CD14-positive monocyte (primary cell): ENCODE measurements at regions not wholly inside any gene's neighbourhood (a gene's known extent, or its start where the extent isn't known, plus 50 kb on each side); places are given as distances from the start of the nearest gene placed in this dataset.
A peak's percentile ranks its signal among the peaks of the same experiment; 100 is the strongest.

Source experiments
- DNase-seq, 3 donors: peaks; one replicate each; pipeline ENCODE4 v3.0.0-alpha.2; 2011 to 2022
- H2AFZ ChIP-seq: 2 replicates; pipeline ENCODE4 v1.6.0; 2012; ENCODE audit warnings: mild to moderate bottlenecking, low read depth, low read length, inconsistent platforms; ENCODE audit not compliant: insufficient read depth, poor library complexity, severe bottlenecking
- H3K27ac ChIP-seq, 2 donors: 1 replicate in 1 of 2; 2 replicates in 1 of 2; pipeline ENCODE4 v1.5.1; 2012 to 2013; ENCODE audit warnings: low read length in 2 of 2, control low read depth in 1 of 2, inconsistent platforms in 1 of 2, low read depth in 1 of 2, mild to moderate bottlenecking in 1 of 2
- H3K27me3 ChIP-seq, 2 donors: one replicate each; pipeline versions ENCODE4 v1.6.0 to v1.6.1; 2011 to 2013; ENCODE audit warnings: low read length in 2 of 2; ENCODE audit not compliant: control insufficient read depth in 2 of 2, insufficient read depth in 2 of 2
- H3K36me3 ChIP-seq, 2 donors: replicated peaks in 1 of 2; 1 replicate in 1 of 2; 2 replicates in 1 of 2; pipeline versions ENCODE4 v1.5.1 to v1.6.1; 2012 to 2013; ENCODE audit warnings: low read length in 2 of 2, control low read depth in 1 of 2, inconsistent platforms in 1 of 2, mild to moderate bottlenecking in 1 of 2; ENCODE audit not compliant: insufficient read depth in 2 of 2, control insufficient read depth in 1 of 2
- H3K4me1 ChIP-seq, 2 donors: 1 replicate in 1 of 2; 2 replicates in 1 of 2; pipeline versions ENCODE4 v1.5.1 to v1.6.1; 2012 to 2013; ENCODE audit warnings: low read length in 2 of 2, control low read depth in 1 of 2, inconsistent platforms in 1 of 2, mild to moderate bottlenecking in 1 of 2, moderate library complexity in 1 of 2; ENCODE audit not compliant: insufficient read depth in 2 of 2, control insufficient read depth in 1 of 2
- H3K4me2 ChIP-seq: replicated peaks from 2 replicates; pipeline ENCODE3; 2012; ENCODE audit warnings: low read length, moderate library complexity, mild to moderate bottlenecking; ENCODE audit not compliant: poor library complexity, severe bottlenecking; ENCODE audit errors: extremely low read depth
- H3K4me3 ChIP-seq, 3 experiments: fragments of 200-600 bp in 1 of 3; sonication (generic) in 1 of 3; replicated peaks in 1 of 3; 1 replicate in 2 of 3; 2 replicates in 1 of 3; pipeline ENCODE4 v1.5.1; 2011 to 2013; ENCODE audit warnings: low read length in 3 of 3, mild to moderate bottlenecking in 3 of 3, control low read depth in 2 of 3, low read depth in 2 of 3, inconsistent platforms in 1 of 3, moderate library complexity in 1 of 3
- H3K79me2 ChIP-seq: 2 replicates; pipeline ENCODE4 v1.6.0; 2012; ENCODE audit warnings: mild to moderate bottlenecking, control low read depth, inconsistent platforms, low read length, moderate library complexity; ENCODE audit not compliant: insufficient read depth
- H3K9ac ChIP-seq: 2 replicates; pipeline ENCODE4 v1.6.0; 2017; ENCODE audit warnings: low read length, mild to moderate bottlenecking; ENCODE audit not compliant: insufficient read depth, poor library complexity, severe bottlenecking
- H3K9me3 ChIP-seq, 2 donors: replicated peaks in 1 of 2; 1 replicate in 1 of 2; 2 replicates in 1 of 2; pipeline versions ENCODE4 v1.5.1 to v1.6.1; 2012 to 2013; ENCODE audit warnings: low read length in 2 of 2, control low read depth in 1 of 2; ENCODE audit not compliant: control insufficient read depth in 1 of 2, insufficient read depth in 1 of 2
- H4K20me1 ChIP-seq: 2 replicates; pipeline ENCODE4 v1.6.0; 2012; ENCODE audit warnings: mild to moderate bottlenecking, low read length, control low read depth, moderate library complexity; ENCODE audit not compliant: insufficient read depth
- H3K27ac Mint-ChIP-seq, 7 donors: one replicate each; pipeline ENCODE4 v1.8.0; 2020; ENCODE audit warnings: mild to moderate bottlenecking in 7 of 7, mixed read lengths in 7 of 7, moderate library complexity in 6 of 7, inconsistent platforms in 2 of 7
- H3K27me3 Mint-ChIP-seq, 3 donors: one replicate each; pipeline ENCODE4 v1.8.0; 2021 to 2022; ENCODE audit warnings: low read depth in 3 of 3, mild to moderate bottlenecking in 3 of 3, mixed read lengths in 3 of 3, moderate library complexity in 3 of 3, inconsistent platforms in 1 of 3
- H3K36me3 Mint-ChIP-seq, 2 donors: one replicate each; pipeline ENCODE4 v1.8.0; 2020; ENCODE audit warnings: mixed read lengths in 2 of 2, inconsistent platforms in 1 of 2, mild to moderate bottlenecking in 1 of 2
- H3K4me1 Mint-ChIP-seq: one replicate; pipeline ENCODE4 v1.8.0; 2020; ENCODE audit warnings: mild to moderate bottlenecking, mixed read lengths
- H3K4me3 Mint-ChIP-seq, 2 donors: one replicate each; pipeline ENCODE4 v1.8.0; 2020; ENCODE audit warnings: mild to moderate bottlenecking in 2 of 2, mixed read lengths in 2 of 2, moderate library complexity in 1 of 2
- H3K9me3 Mint-ChIP-seq, 7 donors: one replicate each; pipeline ENCODE4 v1.8.0; 2020 to 2022; ENCODE audit warnings: mixed read lengths in 7 of 7, mild to moderate bottlenecking in 6 of 7, moderate library complexity in 6 of 7, inconsistent platforms in 2 of 7
- WGBS: methylation state at CpG from one replicate; pipeline ENCODE4 v1.1.5; 2013; ENCODE audit warnings: missing lambda C conversion rate; ENCODE audit not compliant: insufficient coverage; 5-methylcytosine and 5-hydroxymethylcytosine counted together
- intact Hi-C, 2 donors: fragments of 100-400 bp; cut with micrococcal nuclease; formaldehyde crosslinking; loops; one replicate each; pipeline versions ENCODE4 v1.15.0 to v1.15.1; 2023
- TF ChIP-seq, protein P1 (sequence below): fragments of 200-600 bp; IDR thresholded peaks from one replicate; pipeline ENCODE4 v1.8.0; 2022; ENCODE audit warnings: antibody characterized with exemption, mild to moderate bottlenecking

DNA sequence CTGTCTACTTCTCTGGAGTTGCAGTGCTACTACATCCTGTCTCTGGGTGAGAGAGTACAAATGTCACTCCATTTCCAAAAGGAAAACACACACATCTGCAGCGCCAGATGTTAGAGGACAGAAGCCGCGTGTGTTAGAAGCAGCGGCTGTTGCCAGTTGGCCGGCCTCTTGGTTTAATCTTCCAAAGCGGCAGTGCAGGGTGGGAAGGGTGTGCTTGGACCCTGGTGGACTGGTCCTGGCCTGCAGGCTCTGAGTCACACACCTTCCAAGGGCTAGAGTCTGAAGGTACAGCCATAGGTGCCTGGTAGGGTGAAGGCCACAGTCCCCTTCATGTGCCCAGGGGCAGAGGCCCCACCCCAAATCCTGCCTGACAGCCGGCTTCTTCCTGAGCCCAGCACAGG lies 99.8 kb downstream of the CTTN start:
- WGBS, result 91% methylated on average over 6 of the region's 7 CpGs
- intact Hi-C loops, result no loop called here

DNA sequence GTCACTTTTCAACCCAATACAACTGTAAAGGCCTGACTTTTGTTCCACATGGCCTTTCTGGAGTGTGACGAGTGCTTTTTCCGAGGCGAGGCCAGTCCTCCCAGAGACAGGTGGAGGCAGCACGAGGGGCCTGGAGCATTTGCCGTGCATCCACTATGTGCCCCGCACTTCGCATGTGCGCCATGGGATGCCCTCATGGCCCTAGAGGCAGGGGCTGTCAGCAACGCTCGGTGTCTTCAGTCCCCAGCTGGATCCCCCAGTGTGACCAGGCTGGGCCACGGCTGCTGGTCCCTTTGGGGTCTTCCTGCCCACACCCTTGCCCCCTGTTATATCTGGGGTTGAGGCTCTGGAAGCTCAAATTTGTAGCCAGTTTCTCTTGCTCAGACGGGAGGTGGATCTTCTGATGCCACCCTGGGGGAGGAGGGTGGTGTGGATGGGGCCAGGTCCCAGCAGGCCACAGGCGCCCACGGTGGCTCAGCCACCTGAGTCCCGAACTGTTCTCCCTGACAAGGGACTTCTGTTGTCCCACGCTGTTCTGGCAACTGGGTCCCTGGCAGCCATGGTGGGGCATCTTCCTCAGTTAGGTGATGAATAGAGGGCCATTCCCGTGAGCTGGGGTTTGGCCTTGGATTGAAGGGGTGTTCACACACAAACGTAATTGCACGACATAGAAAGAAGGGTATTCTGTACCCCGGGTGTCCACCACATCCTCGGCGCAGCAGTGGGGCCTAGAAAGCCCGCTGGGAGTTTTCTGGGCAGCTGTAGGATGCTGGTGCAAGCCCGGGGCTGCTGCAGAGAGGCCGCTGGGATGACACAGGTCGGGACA lies 100.9 kb downstream of the CTTN start:
- Histone ChIP-seq H4K20me1 (no peaks in the 10 kb centered on the region), H3K4me2 (no peak overlapping the region), H3K79me2 (no peaks in the 10 kb centered on the region), H3K36me3 (no peaks in the 10 kb centered on the region), H3K9me3 (no peaks in the 10 kb centered on the region), H3K27ac (no peak overlapping the region), H3K4me3 (no peak overlapping the region), H3K27me3 (no peaks in the 10 kb centered on the region), H3K4me1 (no peaks in the 10 kb centered on the region), H2AFZ (no peak overlapping the region), H3K9ac (no peak overlapping the region)
- H3K36me3 Mint-ChIP-seq, result no peaks in the 10 kb centered on the region
- 97% methylated on average over 22 of the region's 26 CpGs for WGBS
- no peak overlapping the region for H3K27ac Mint-ChIP-seq
- H3K9me3 Mint-ChIP-seq, result peaks cover 0 to 3% (median 0%) of the 10 kb centered on the region in 7 donors
- intact Hi-C loops, result no loop called here
- no peaks in the 10 kb centered on the region for H3K4me1 Mint-ChIP-seq
- DNase-seq, result no peak
- TF ChIP-seq, protein P1, sequence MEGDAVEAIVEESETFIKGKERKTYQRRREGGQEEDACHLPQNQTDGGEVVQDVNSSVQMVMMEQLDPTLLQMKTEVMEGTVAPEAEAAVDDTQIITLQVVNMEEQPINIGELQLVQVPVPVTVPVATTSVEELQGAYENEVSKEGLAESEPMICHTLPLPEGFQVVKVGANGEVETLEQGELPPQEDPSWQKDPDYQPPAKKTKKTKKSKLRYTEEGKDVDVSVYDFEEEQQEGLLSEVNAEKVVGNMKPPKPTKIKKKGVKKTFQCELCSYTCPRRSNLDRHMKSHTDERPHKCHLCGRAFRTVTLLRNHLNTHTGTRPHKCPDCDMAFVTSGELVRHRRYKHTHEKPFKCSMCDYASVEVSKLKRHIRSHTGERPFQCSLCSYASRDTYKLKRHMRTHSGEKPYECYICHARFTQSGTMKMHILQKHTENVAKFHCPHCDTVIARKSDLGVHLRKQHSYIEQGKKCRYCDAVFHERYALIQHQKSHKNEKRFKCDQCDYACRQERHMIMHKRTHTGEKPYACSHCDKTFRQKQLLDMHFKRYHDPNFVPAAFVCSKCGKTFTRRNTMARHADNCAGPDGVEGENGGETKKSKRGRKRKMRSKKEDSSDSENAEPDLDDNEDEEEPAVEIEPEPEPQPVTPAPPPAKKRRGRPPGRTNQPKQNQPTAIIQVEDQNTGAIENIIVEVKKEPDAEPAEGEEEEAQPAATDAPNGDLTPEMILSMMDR, result no peak
- peaks cover 0 to 7% (median 2%) of the 10 kb centered on the region in 3 donors for H3K27me3 Mint-ChIP-seq
- H3K4me3 Mint-ChIP-seq, result no peak overlapping the region

More for the DNA sequence above, 99.8 kb downstream of the CTTN start:
- Histone ChIP-seq H2AFZ (no peak overlapping the region), H3K4me2 (no peak overlapping the region), H3K79me2 (no peaks in the 10 kb centered on the region), H3K9ac (no peak overlapping the region), H3K36me3 (no peaks in the 10 kb centered on the region), H3K27ac (no peak overlapping the region), H3K4me1 (no peaks in the 10 kb centered on the region), H3K4me3 (no peak overlapping the region), H3K9me3 (no peaks in the 10 kb centered on the region), H4K20me1 (no peaks in the 10 kb centered on the region), H3K27me3 (no peaks in the 10 kb centered on the region)
- Mint-ChIP-seq H3K27ac (peak overlapping the region in 1 of 7 donors; percentile 54), H3K4me1 (peaks cover 2% of the 10 kb centered on the region), H3K36me3 (no peaks in the 10 kb centered on the region), H3K4me3 (no peak overlapping the region), H3K27me3 (peaks cover 0 to 7% (median 2%) of the 10 kb centered on the region in 3 donors), H3K9me3 (peaks cover 0 to 3% (median 0%) of the 10 kb centered on the region in 7 donors)
- TF ChIP-seq, protein P1, result no peak
- no peak for DNase-seq
